22Rv1 (cell line): ENCODE measurements at regions not wholly inside any gene's neighbourhood (a gene's known extent, or its start where the extent isn't known, plus 50 kb on each side); places are given as distances from the start of the nearest gene placed in this dataset.

Source experiments
- ZFX ChIP-seq: fragments of 450-650 bp; IDR thresholded peaks from 2 replicates; pipeline ENCODE4 v1.6.1; 2017; ENCODE audit warnings: antibody characterized with exemption, borderline replicate concordance
- TF ChIP-seq, protein P1 (sequence below): fragments of 450-650 bp; IDR thresholded peaks from 2 replicates; pipeline ENCODE4 v1.5.1; 2017; ENCODE audit warnings: mild to moderate bottlenecking

DNA sequence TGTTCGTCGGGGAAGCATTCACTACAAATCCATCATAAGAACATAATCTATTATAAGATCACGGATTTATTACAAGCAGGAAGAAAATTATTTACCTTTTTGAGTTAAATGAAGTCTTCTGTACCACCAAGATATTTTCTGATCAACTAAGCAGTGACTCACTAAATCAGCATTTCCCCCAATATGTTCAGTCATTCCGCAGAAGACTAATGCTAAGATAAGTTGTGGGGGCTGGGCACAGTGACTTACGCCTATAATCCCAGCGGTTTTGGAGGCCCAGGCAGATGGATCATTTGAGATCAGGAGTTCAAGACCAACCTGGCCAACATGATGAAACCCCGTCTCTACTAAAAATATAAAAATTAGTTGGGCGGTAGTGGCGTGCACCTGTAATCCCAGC, 144.2 kb upstream of the EGR2 start:
- TF ChIP-seq, protein P1, sequence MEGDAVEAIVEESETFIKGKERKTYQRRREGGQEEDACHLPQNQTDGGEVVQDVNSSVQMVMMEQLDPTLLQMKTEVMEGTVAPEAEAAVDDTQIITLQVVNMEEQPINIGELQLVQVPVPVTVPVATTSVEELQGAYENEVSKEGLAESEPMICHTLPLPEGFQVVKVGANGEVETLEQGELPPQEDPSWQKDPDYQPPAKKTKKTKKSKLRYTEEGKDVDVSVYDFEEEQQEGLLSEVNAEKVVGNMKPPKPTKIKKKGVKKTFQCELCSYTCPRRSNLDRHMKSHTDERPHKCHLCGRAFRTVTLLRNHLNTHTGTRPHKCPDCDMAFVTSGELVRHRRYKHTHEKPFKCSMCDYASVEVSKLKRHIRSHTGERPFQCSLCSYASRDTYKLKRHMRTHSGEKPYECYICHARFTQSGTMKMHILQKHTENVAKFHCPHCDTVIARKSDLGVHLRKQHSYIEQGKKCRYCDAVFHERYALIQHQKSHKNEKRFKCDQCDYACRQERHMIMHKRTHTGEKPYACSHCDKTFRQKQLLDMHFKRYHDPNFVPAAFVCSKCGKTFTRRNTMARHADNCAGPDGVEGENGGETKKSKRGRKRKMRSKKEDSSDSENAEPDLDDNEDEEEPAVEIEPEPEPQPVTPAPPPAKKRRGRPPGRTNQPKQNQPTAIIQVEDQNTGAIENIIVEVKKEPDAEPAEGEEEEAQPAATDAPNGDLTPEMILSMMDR = no peak
- TF ChIP-seq ZFX = no peak
